HG02884 (cell line): ENCODE measurements at regions not wholly inside any gene's neighbourhood (a gene's known extent, or its start where the extent isn't known, plus 50 kb on each side); places are given as distances from the start of the nearest gene placed in this dataset.
"Not testable (repeated sequence)": the region's sequence is repeated elsewhere in the genome, so short reads cannot be mapped to it uniquely, and the experiment has no call there.

ENCODE experiments used
- ATAC-seq: cut with Tn5 transposase; IDR thresholded peaks from one replicate; pipeline ENCODE4 v1.9.1; 2021; ENCODE audit warnings: mild to moderate bottlenecking, moderate library complexity; ENCODE audit not compliant: unreplicated experiment

- ATAC-seq: not testable (repeated sequence)
These were observed 642.3 kb upstream of the SYNCRIP start for GRCh38 chr6:86284809-86285480.

GRCh38 chr6:86283596-86283995 is 640.9 kb upstream of the SYNCRIP start:
- not testable (repeated sequence) for ATAC-seq

GRCh38 chr6:86276056-86276455 is 633.4 kb upstream of the SYNCRIP start:
- ATAC-seq: no peak

GRCh38 chr6:86273936-86274335 is 631.2 kb upstream of the SYNCRIP start:
- no peak for ATAC-seq

GRCh38 chr6:86256615-86257187 is 614.0 kb upstream of the SYNCRIP start:
- ATAC-seq: no peak

GRCh38 chr6:86255973-86256372 is 613.3 kb upstream of the SYNCRIP start:
- ATAC-seq: no peak

- ATAC-seq: no peak
These were observed 608.4 kb upstream of the SYNCRIP start for GRCh38 chr6:86251106-86251505.

- ATAC-seq: no peak
These were observed 575.2 kb upstream of the SYNCRIP start for GRCh38 chr6:86217906-86218305.

- no peak for ATAC-seq
These were observed 572.6 kb upstream of the SYNCRIP start for GRCh38 chr6:86215323-86215722.

- no peak for ATAC-seq
These were observed 563.3 kb upstream of the SYNCRIP start for GRCh38 chr6:86205980-86206379.

GRCh38 chr6:86203044-86203443 is 560.4 kb upstream of the SYNCRIP start:
- no peak for ATAC-seq

- ATAC-seq: no peak
These were observed 551.1 kb upstream of the SYNCRIP start for GRCh38 chr6:86193821-86194220.

- peak; percentile 86 for ATAC-seq
These were observed 549.4 kb upstream of the SYNCRIP start for GRCh38 chr6:86192123-86192522.

GRCh38 chr6:86175149-86175548 is 532.5 kb upstream of the SYNCRIP start:
- not testable (repeated sequence) for ATAC-seq

- no peak for ATAC-seq
These were observed 512.2 kb upstream of the SYNCRIP start for GRCh38 chr6:86154852-86155251.

- ATAC-seq: no peak
These were observed 510.8 kb upstream of the SYNCRIP start for GRCh38 chr6:86153521-86153920.

- ATAC-seq: no peak
These were observed 509.9 kb upstream of the SYNCRIP start for GRCh38 chr6:86152546-86152945.

GRCh38 chr6:86148586-86148985 is 505.9 kb upstream of the SYNCRIP start:
- no peak for ATAC-seq

- no peak for ATAC-seq
These were observed 505.2 kb upstream of the SYNCRIP start for GRCh38 chr6:86147859-86148258.

GRCh38 chr6:86147311-86147710 is 504.6 kb upstream of the SYNCRIP start:
- no peak for ATAC-seq

- not testable (repeated sequence) for ATAC-seq
These were observed 504.1 kb upstream of the SYNCRIP start for GRCh38 chr6:86146751-86147150.

GRCh38 chr6:86142326-86142725 is 499.6 kb upstream of the SYNCRIP start:
- no peak for ATAC-seq
